Activated CD8-positive, alpha-beta T cell treated with anti-CD3 and anti-CD28 coated beads for 36 hours (primary cell): ENCODE measurements at regions not wholly inside any gene's neighbourhood (a gene's known extent, or its start where the extent isn't known, plus 50 kb on each side); places are given as distances from the start of the nearest gene placed in this dataset.

Source experiments
- ATAC-seq: fragments of 200-7000 bp; cut with Tn5 transposase; one replicate; pipeline ENCODE4 v1.10.0; 2021; ENCODE audit warnings: mild to moderate bottlenecking, moderate library complexity
- CTCF ChIA-PET: fragments of 350-600 bp; sonication (Branson Sonifier 250); formaldehyde crosslinking; loops from one replicate; lab custom pipeline; 2021; ENCODE audit warnings: antibody characterized with exemption; lab: Charles Lee
- POLR2A ChIA-PET: fragments of 350-600 bp; sonication (Branson Sonifier 250); formaldehyde crosslinking; loops from one replicate; lab custom pipeline; 2021; ENCODE audit warnings: antibody characterized with exemption; lab: Charles Lee
- DNase-seq: peaks from one replicate; pipeline ENCODE4 v3.0.0-alpha.2; 2020
- H3K27ac Mint-ChIP-seq: one replicate; pipeline ENCODE4 v1.8.0; 2021; ENCODE audit warnings: mild to moderate bottlenecking, mixed read lengths
- H3K27me3 Mint-ChIP-seq: one replicate; pipeline ENCODE4 v1.8.0; 2021; ENCODE audit warnings: mixed read lengths
- H3K36me3 Mint-ChIP-seq: one replicate; pipeline ENCODE4 v1.8.0; 2021; ENCODE audit warnings: low read depth, mixed read lengths
- H3K4me1 Mint-ChIP-seq: one replicate; pipeline ENCODE4 v1.8.0; 2021; ENCODE audit warnings: low read depth, mixed read lengths
- H3K4me3 Mint-ChIP-seq: one replicate; pipeline ENCODE4 v1.8.0; 2021; ENCODE audit warnings: mild to moderate bottlenecking, moderate library complexity, mixed read lengths
- H3K9me3 Mint-ChIP-seq: one replicate; pipeline ENCODE4 v1.8.0; 2021; ENCODE audit warnings: mixed read lengths
- intact Hi-C: fragments of 100-400 bp; cut with micrococcal nuclease; formaldehyde crosslinking; loops from one replicate; pipeline ENCODE4 v1.10.0; 2022
- TF ChIP-seq, protein P1 (sequence below): fragments of 200-600 bp; IDR thresholded peaks from one replicate; pipeline ENCODE4 v1.8.0; 2022; ENCODE audit warnings: antibody characterized with exemption, mild to moderate bottlenecking

DNA sequence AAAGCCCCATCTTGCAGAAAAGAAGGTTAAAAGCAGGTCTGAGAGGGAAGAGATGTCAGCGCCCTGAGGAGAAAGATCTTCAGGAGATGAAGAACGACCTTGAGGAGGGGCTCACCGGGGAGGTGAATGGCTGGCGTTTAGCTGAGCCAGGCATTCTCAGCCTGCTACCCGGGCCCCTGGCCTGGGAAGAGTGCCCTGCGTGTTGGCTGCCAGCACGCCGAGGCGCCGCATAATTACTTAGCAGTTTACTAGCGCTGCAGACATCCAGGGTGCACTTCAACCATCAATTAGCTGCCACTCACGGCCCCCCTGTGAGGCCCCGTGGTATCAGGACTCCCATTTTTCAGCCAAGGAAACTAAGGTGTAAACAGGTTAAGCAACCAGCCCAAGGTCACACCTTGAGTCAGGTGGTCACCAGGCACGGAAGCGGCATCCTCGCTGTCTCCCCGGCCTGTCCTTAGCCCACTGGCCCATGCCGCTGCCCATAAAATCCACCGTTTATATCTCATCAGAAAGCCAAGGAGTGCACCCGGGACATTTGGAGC lies 551.9 kb downstream of the BNC2 start:
- ChIA-PET POLR2A (no interaction called here), CTCF (no interaction called here)
- intact Hi-C loops, result loop anchor here (5.0 kb wide), 1 partner anchor 51 kb away; no protein-coding TSS in a partner anchor
- H3K9me3 Mint-ChIP-seq, result no peaks in the 10 kb centered on the region
- ATAC-seq (no peak), DNase-seq (no peak)
- H3K27me3 Mint-ChIP-seq, result no peaks in the 10 kb centered on the region
- H3K36me3 Mint-ChIP-seq, result no peaks in the 10 kb centered on the region
- H3K27ac Mint-ChIP-seq, result no peak overlapping the region
- H3K4me1 Mint-ChIP-seq, result no peaks in the 10 kb centered on the region
- TF ChIP-seq, protein P1, sequence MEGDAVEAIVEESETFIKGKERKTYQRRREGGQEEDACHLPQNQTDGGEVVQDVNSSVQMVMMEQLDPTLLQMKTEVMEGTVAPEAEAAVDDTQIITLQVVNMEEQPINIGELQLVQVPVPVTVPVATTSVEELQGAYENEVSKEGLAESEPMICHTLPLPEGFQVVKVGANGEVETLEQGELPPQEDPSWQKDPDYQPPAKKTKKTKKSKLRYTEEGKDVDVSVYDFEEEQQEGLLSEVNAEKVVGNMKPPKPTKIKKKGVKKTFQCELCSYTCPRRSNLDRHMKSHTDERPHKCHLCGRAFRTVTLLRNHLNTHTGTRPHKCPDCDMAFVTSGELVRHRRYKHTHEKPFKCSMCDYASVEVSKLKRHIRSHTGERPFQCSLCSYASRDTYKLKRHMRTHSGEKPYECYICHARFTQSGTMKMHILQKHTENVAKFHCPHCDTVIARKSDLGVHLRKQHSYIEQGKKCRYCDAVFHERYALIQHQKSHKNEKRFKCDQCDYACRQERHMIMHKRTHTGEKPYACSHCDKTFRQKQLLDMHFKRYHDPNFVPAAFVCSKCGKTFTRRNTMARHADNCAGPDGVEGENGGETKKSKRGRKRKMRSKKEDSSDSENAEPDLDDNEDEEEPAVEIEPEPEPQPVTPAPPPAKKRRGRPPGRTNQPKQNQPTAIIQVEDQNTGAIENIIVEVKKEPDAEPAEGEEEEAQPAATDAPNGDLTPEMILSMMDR, result no peak
- H3K4me3 Mint-ChIP-seq, result no peak overlapping the region

DNA sequence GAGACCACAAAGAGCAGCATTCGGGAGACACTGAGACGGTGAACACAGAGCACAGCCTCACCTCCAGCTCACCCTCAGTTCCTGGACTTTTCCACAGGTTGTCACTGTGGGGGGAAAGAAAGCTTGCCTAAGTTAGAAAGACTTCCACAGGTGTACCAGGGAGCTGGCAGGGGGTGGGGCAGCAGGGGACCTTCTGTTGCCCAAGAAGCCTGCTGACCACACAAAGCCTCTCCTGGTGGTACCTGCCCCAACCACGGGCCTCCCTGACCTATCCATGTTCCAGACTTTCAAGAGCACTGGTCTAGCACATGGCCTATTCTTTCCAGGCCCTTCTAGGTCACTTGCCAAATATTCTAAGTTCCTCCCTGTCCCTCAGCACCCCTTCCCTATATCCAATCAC lies 550.8 kb downstream of the BNC2 start:
- TF ChIP-seq, protein P1, result no peak
- ATAC-seq (no peak), DNase-seq (no peak)
- no peaks in the 10 kb centered on the region for H3K9me3 Mint-ChIP-seq
- ChIA-PET CTCF (no interaction called here), POLR2A (no interaction called here)
- no peaks in the 10 kb centered on the region for H3K36me3 Mint-ChIP-seq
- H3K4me3 Mint-ChIP-seq, result no peak overlapping the region
- H3K4me1 Mint-ChIP-seq, result no peaks in the 10 kb centered on the region
- H3K27ac Mint-ChIP-seq, result no peak overlapping the region
- no peaks in the 10 kb centered on the region for H3K27me3 Mint-ChIP-seq
- intact Hi-C loops, result loop anchor here (5.0 kb wide), 1 partner anchor 52 kb away; no protein-coding TSS in a partner anchor

DNA sequence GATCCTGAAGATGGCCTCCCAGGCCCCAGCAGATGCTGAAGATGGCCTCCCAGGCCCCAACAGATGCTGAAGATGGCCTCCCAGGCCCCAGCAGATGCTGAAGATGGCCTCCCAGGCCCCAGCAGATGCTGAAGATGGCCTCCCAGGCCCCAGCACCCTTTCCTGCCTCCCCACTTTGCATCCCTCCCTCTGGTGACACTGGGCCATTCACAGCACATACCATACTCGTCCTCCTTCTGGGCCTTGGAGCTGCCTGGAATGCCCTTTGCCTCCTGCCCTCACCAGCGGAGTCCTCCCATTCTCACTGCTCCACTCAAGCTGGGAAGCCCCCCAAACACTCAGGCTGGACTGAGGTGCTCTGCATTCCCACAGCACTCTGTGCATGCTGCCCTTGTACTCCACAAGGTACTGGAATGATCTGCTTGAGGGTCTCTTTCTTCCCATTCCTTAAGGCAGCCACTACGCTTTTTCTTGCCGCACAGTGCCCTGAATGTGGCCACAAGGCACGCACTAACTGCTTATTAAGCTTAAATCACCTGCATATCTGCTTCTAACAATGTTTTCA lies 550.0 kb downstream of the BNC2 start:
- intact Hi-C loops, result no loop called here
- Mint-ChIP-seq H3K4me3 (no peak overlapping the region), H3K4me1 (no peaks in the 10 kb centered on the region), H3K36me3 (no peaks in the 10 kb centered on the region), H3K27ac (no peak overlapping the region), H3K9me3 (no peaks in the 10 kb centered on the region), H3K27me3 (no peaks in the 10 kb centered on the region)
- POLR2A ChIA-PET, result no interaction called here
- ATAC-seq (no peak), DNase-seq (no peak)
- CTCF ChIA-PET, result no interaction called here
- TF ChIP-seq, protein P1, result no peak

DNA sequence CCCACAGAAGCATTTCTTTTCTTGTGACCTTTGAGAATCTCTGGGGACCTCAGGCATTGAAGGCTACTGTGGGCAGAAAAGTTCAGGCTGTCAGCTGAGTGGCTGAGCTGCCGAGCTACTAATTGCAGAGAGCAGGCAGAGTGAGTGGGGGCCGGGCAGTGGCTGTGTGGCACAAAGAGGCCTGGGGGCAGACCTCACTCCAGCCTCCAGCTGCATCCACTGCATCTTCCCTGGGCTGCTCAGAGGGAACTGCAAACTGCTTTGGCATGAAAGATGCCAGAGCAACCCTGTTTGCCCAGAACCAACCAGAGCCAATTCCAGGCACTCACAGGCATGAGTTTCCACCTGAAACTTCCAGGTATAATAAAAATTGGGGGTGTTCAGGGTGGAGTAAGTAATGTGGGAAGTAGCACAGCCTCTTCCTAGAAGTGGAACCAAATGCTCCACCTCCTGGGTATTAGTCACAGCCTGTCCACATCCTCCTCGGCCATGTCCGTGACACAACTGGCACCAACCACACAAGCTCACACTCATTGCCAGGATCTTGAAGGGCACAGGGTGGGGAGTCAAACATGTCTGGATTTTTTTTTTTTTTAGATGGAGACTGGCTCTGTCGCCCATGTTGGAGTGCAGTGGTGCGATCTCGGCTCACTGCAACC lies 548.9 kb downstream of the BNC2 start:
- Mint-ChIP-seq H3K27me3 (no peaks in the 10 kb centered on the region), H3K4me1 (no peaks in the 10 kb centered on the region), H3K4me3 (no peak overlapping the region), H3K9me3 (no peaks in the 10 kb centered on the region), H3K36me3 (no peaks in the 10 kb centered on the region), H3K27ac (no peak overlapping the region)
- ATAC-seq (no peak), DNase-seq (peak; percentile 4)
- POLR2A ChIA-PET, result no interaction called here
- intact Hi-C loops, result no loop called here
- TF ChIP-seq, protein P1, result no peak
- CTCF ChIA-PET, result no interaction called here

DNA sequence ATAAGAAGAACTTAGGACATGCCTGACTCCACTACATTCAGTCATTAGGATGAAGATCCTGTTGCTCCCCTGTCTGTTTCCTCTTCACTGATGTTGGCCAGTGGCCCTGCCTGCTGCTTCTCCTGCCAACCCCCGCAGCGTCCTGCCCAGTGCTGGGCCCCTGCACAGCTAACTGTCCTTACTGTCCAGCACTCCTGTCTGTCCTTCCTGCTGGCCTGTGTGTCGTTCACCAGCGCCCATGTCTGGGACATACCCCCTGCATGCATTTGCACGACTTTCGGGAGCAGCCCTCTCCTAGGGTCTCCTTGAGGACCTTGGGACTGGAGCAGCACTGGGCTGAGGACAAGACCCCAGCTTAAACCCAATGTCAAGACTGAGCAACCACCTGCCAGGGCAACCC lies 547.6 kb downstream of the BNC2 start:
- Mint-ChIP-seq H3K27me3 (no peaks in the 10 kb centered on the region), H3K36me3 (no peaks in the 10 kb centered on the region), H3K4me3 (no peak overlapping the region), H3K27ac (no peak overlapping the region), H3K4me1 (no peaks in the 10 kb centered on the region), H3K9me3 (no peaks in the 10 kb centered on the region)
- DNase-seq, result no peak
- ChIA-PET POLR2A (no interaction called here), CTCF (no interaction called here)
- no peak for ATAC-seq
- TF ChIP-seq, protein P1, result no peak
- intact Hi-C loops, result no loop called here
